K562 (cell line): ENCODE measurements at regions not wholly inside any gene's neighbourhood (a gene's known extent, or its start where the extent isn't known, plus 50 kb on each side); places are given as distances from the start of the nearest gene placed in this dataset.

Experiments used
- ATF1 ChIP-seq, 2 experiments: fragments of 450-650 bp in 1 of 2; IDR thresholded peaks; 2 replicates each; pipeline ENCODE4 v1.6.1; 2016; ENCODE audit warnings: missing compliant biosample characterization in 1 of 2, missing genetic modification characterization in 1 of 2
- BDP1 ChIP-seq: IDR thresholded peaks from 3 replicates; pipeline ENCODE4 v1.6.1; 2011; ENCODE audit not compliant: insufficient read length, insufficient read depth
- C11orf30 ChIP-seq: fragments of 450-650 bp; IDR thresholded peaks from 2 replicates; pipeline ENCODE4 v1.6.1; 2016; ENCODE audit warnings: low read depth, mild to moderate bottlenecking
- CBFA2T2 ChIP-seq: fragments of 450-650 bp; conservative IDR thresholded peaks from 2 replicates; pipeline ENCODE4 v1.6.1; 2017; ENCODE audit warnings: mild to moderate bottlenecking
- CC2D1A ChIP-seq: fragments of 450-650 bp; IDR thresholded peaks from 2 replicates; pipeline ENCODE4 v1.6.1; 2017; ENCODE audit warnings: mild to moderate bottlenecking
- ELF4 ChIP-seq: fragments of 450-650 bp; formaldehyde crosslinking; IDR thresholded peaks from 2 replicates; pipeline ENCODE4 v1.4.0; 2022; ENCODE audit warnings: missing genetic modification characterization
- EP400 ChIP-seq: fragments of 450-650 bp; IDR thresholded peaks from 2 replicates; pipeline ENCODE4 v1.6.1; 2017; ENCODE audit warnings: antibody characterized with exemption, mild to moderate bottlenecking, moderate library complexity
- NFIC ChIP-seq: fragments of 450-650 bp; IDR thresholded peaks from 2 replicates; pipeline ENCODE4 v1.6.1; 2017; ENCODE audit warnings: mild to moderate bottlenecking, inconsistent platforms
- NR3C1 ChIP-seq: sonication (generic); formaldehyde crosslinking; IDR thresholded peaks from 2 replicates; pipeline ENCODE4 v1.8.1; 2022; ENCODE audit warnings: missing genetic modification reagents
- SNRNP70 ChIP-seq: fragments of 200-400 bp; formaldehyde crosslinking; optimal IDR thresholded peaks from 2 replicates; pipeline ENCODE3; 2017; ENCODE audit warnings: low read depth, low read length
- STAT5A ChIP-seq: IDR thresholded peaks from 2 replicates; pipeline ENCODE4 v1.6.1; 2012; ENCODE audit warnings: low read length, inconsistent platforms, borderline replicate concordance
- TARDBP ChIP-seq: fragments of 450-650 bp; IDR thresholded peaks from 2 replicates; pipeline ENCODE4 v1.6.1; 2016
- TRIM24 ChIP-seq, 2 experiments: fragments of 450-650 bp; IDR thresholded peaks; 2 replicates each; pipeline ENCODE4 v1.6.1; 2016
- ZBED1 ChIP-seq: IDR thresholded peaks from 2 replicates; pipeline ENCODE4 v1.6.1; 2014
- ZBTB8A ChIP-seq: fragments of 450-650 bp; IDR thresholded peaks from 2 replicates; pipeline ENCODE4 v1.6.1; 2018; ENCODE audit warnings: mild to moderate bottlenecking, moderate library complexity; ENCODE audit not compliant: partially characterized antibody
- ZNF197 ChIP-seq: fragments of 200-800 bp; sonication (Bioruptor generic); IDR thresholded peaks from 2 replicates; pipeline ENCODE4 v1.6.1; 2016; ENCODE audit warnings: low read depth, missing genetic modification characterization, missing compliant biosample characterization
- ZNF212 ChIP-seq: fragments of 450-650 bp; formaldehyde crosslinking; IDR thresholded peaks from 2 replicates; pipeline ENCODE4 v1.4.0; 2020; ENCODE audit warnings: mild to moderate bottlenecking
- ZNF239 ChIP-seq: fragments of 250-450 bp; sonication (Bioruptor Pico); IDR thresholded peaks from 2 replicates; pipeline ENCODE4 v1.4.0; 2020; ENCODE audit warnings: mild to moderate bottlenecking
- ZNF431 ChIP-seq: sonication (generic); formaldehyde crosslinking; IDR thresholded peaks from 2 replicates; pipeline ENCODE4 v1.8.0; 2022; ENCODE audit warnings: mild to moderate bottlenecking, missing genetic modification reagents
- TF ChIP-seq, protein P1 (sequence below): fragments of 250-450 bp; sonication (Bioruptor Pico); IDR thresholded peaks from 2 replicates; pipeline ENCODE4 v1.5.0; 2022; ENCODE audit warnings: mild to moderate bottlenecking
- TF ChIP-seq, protein P2 (sequence below): sonication (generic); formaldehyde crosslinking; IDR thresholded peaks from 2 replicates; pipeline ENCODE4 v1.8.1; 2022; ENCODE audit warnings: missing genetic modification reagents
- TF ChIP-seq, protein P3 (sequence below): sonication (generic); formaldehyde crosslinking; IDR thresholded peaks from 2 replicates; pipeline ENCODE4 v1.8.0; 2022; ENCODE audit warnings: missing genetic modification reagents, mild to moderate bottlenecking, borderline replicate concordance
- TF ChIP-seq, protein P4 (sequence below): fragments of 450-650 bp; formaldehyde crosslinking; IDR thresholded peaks from 2 replicates; pipeline ENCODE4 v1.4.0; 2020; ENCODE audit warnings: mild to moderate bottlenecking
- TF ChIP-seq, protein P5 (sequence below): fragments of 450-650 bp; IDR thresholded peaks from 2 replicates; pipeline ENCODE4 v1.6.1; 2016
- TF ChIP-seq, protein P6 (sequence below): fragments of 200-800 bp; sonication (Bioruptor generic); IDR thresholded peaks from 2 replicates; pipeline ENCODE4 v1.6.1; 2017; ENCODE audit warnings: missing genetic modification characterization, missing compliant biosample characterization

DNA sequence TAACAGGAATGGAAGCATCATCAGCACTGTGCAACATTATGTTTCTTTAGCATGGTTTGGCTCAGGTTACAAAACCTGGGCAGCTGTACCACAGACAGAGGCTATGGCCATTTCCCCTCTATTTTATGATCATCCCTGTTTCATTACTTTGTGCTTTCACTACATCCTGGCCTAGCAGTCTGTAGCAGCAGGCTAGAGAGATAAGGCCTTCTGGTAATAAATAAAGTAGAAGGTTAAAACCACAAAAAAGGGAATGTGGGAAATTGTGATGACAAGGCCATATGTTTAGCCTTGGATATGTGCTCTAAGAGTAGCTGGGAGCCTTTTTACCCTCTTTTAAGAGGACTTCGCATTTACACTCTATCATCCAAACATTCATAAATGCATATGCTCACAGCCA, 266.2 kb upstream of the PHF14 start (continued):
- peak; percentile 82; the same call in 1 of the 2 replicates for TF ChIP-seq ZBED1
- peak; percentile 83 for TF ChIP-seq CC2D1A
- peak; percentile 71 for TF ChIP-seq NFIC
- TF ChIP-seq, protein P1, sequence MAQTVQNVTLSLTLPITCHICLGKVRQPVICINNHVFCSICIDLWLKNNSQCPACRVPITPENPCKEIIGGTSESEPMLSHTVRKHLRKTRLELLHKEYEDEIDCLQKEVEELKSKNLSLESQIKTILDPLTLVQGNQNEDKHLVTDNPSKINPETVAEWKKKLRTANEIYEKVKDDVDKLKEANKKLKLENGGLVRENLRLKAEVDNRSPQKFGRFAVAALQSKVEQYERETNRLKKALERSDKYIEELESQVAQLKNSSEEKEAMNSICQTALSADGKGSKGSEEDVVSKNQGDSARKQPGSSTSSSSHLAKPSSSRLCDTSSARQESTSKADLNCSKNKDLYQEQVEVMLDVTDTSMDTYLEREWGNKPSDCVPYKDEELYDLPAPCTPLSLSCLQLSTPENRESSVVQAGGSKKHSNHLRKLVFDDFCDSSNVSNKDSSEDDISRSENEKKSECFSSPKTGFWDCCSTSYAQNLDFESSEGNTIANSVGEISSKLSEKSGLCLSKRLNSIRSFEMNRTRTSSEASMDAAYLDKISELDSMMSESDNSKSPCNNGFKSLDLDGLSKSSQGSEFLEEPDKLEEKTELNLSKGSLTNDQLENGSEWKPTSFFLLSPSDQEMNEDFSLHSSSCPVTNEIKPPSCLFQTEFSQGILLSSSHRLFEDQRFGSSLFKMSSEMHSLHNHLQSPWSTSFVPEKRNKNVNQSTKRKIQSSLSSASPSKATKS: no peak
- TF ChIP-seq ZNF431 (CRISPR knock-in tag): no peak
- TF ChIP-seq, protein P2, sequence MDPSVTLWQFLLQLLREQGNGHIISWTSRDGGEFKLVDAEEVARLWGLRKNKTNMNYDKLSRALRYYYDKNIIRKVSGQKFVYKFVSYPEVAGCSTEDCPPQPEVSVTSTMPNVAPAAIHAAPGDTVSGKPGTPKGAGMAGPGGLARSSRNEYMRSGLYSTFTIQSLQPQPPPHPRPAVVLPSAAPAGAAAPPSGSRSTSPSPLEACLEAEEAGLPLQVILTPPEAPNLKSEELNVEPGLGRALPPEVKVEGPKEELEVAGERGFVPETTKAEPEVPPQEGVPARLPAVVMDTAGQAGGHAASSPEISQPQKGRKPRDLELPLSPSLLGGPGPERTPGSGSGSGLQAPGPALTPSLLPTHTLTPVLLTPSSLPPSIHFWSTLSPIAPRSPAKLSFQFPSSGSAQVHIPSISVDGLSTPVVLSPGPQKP: no peak
- peak; percentile 64; the same call in 1 of the 2 replicates for TF ChIP-seq ZNF197 (CRISPR knock-in tag)
- TF ChIP-seq STAT5A: peak; percentile 92
- TF ChIP-seq, protein P3, sequence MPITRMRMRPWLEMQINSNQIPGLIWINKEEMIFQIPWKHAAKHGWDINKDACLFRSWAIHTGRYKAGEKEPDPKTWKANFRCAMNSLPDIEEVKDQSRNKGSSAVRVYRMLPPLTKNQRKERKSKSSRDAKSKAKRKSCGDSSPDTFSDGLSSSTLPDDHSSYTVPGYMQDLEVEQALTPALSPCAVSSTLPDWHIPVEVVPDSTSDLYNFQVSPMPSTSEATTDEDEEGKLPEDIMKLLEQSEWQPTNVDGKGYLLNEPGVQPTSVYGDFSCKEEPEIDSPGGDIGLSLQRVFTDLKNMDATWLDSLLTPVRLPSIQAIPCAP (CRISPR knock-in tag): no peak
- TF ChIP-seq C11orf30: peak; percentile 82
- 0 out of 2 replicates have a peak, but pooled peaks have one; percentile 63 for TF ChIP-seq TARDBP
- TF ChIP-seq, protein P4, sequence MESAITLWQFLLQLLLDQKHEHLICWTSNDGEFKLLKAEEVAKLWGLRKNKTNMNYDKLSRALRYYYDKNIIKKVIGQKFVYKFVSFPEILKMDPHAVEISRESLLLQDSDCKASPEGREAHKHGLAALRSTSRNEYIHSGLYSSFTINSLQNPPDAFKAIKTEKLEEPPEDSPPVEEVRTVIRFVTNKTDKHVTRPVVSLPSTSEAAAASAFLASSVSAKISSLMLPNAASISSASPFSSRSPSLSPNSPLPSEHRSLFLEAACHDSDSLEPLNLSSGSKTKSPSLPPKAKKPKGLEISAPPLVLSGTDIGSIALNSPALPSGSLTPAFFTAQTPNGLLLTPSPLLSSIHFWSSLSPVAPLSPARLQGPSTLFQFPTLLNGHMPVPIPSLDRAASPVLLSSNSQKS: no peak
- peak; percentile 89 for TF ChIP-seq CBFA2T2
- TF ChIP-seq, protein P5, sequence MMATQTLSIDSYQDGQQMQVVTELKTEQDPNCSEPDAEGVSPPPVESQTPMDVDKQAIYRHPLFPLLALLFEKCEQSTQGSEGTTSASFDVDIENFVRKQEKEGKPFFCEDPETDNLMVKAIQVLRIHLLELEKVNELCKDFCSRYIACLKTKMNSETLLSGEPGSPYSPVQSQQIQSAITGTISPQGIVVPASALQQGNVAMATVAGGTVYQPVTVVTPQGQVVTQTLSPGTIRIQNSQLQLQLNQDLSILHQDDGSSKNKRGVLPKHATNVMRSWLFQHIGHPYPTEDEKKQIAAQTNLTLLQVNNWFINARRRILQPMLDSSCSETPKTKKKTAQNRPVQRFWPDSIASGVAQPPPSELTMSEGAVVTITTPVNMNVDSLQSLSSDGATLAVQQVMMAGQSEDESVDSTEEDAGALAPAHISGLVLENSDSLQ: peak; percentile 48
- no peak for TF ChIP-seq ATF1 (CRISPR knock-in tag; IDR thresholded peaks at IDR 0.05)
- peak; percentile 48; the same call in 1 of the 2 replicates for TF ChIP-seq ATF1 (tag; IDR thresholded peaks at IDR 0.05)
- TF ChIP-seq BDP1: no peak
- TF ChIP-seq, protein P6, sequence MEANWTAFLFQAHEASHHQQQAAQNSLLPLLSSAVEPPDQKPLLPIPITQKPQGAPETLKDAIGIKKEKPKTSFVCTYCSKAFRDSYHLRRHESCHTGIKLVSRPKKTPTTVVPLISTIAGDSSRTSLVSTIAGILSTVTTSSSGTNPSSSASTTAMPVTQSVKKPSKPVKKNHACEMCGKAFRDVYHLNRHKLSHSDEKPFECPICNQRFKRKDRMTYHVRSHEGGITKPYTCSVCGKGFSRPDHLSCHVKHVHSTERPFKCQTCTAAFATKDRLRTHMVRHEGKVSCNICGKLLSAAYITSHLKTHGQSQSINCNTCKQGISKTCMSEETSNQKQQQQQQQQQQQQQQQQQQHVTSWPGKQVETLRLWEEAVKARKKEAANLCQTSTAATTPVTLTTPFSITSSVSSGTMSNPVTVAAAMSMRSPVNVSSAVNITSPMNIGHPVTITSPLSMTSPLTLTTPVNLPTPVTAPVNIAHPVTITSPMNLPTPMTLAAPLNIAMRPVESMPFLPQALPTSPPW (CRISPR knock-in tag): peak; percentile 37; the same call in 1 of the 2 replicates
- no peak for TF ChIP-seq ZNF212 (CRISPR knock-in tag)
- TF ChIP-seq TRIM24 (IDR thresholded peaks at IDR 0.05): peak; percentile 84 to 85
- TF ChIP-seq ZBTB8A: no peak
- no peak for TF ChIP-seq NR3C1 (CRISPR knock-in tag)
- peak; percentile 12; the same call in 1 of the 2 replicates for TF ChIP-seq ZNF239
- no peak for TF ChIP-seq SNRNP70
- TF ChIP-seq ELF4 (CRISPR knock-in tag): peak; percentile 87
- 0 out of 2 replicates have a peak, but pooled peaks have one; percentile 16 for TF ChIP-seq EP400
